H1 (cell line): ENCODE measurements at regions not wholly inside any gene's neighbourhood (a gene's known extent, or its start where the extent isn't known, plus 50 kb on each side); places are given as distances from the start of the nearest gene placed in this dataset.

ENCODE experiments used
- CTCF ChIA-PET: fragments of 300-600 bp; sonication (Branson Sonifier 250); formaldehyde crosslinking; loops from one replicate; lab custom pipeline; 2021; ENCODE audit not compliant: partially characterized antibody; lab: Charles Lee
- POLR2A ChIA-PET: fragments of 300-600 bp; sonication (Branson Sonifier 250); formaldehyde crosslinking; loops from one replicate; lab custom pipeline; 2021; ENCODE audit warnings: inconsistent platforms; ENCODE audit not compliant: partially characterized antibody; lab: Charles Lee
- DNase-seq, 2 experiments: peaks; one replicate each; pipeline versions ENCODE4 v3.0.0 to v3.0.0-alpha.2; 2010 to 2022; ENCODE audit warnings: low spot score in 2 of 2, low read depth in 1 of 2, mixed read lengths in 1 of 2
- FAIRE-seq: peaks from 2 replicates; lab custom pipeline; 2011; peaks lifted over from hg19 to GRCh38; lab: Jason Lieb, UNC
- H2AFZ ChIP-seq: 2 replicates; pipeline ENCODE4 v1.8.1; 2012; ENCODE audit warnings: low read length, inconsistent platforms
- H2AK5ac ChIP-seq: 2 replicates; pipeline ENCODE4 v1.6.1; 2013; ENCODE audit warnings: low read depth, low read length
- H2BK120ac ChIP-seq: replicated peaks from 2 replicates; pipeline ENCODE3; 2013; ENCODE audit warnings: low read depth, low read length, inconsistent platforms
- H2BK12ac ChIP-seq: 2 replicates; pipeline ENCODE4 v1.6.1; 2013; ENCODE audit warnings: low read depth, low read length
- H2BK15ac ChIP-seq: 2 replicates; pipeline ENCODE4 v1.6.1; 2013; ENCODE audit warnings: low read length
- H2BK20ac ChIP-seq: 2 replicates; pipeline ENCODE4 v1.6.1; 2013; ENCODE audit warnings: low read length
- H2BK5ac ChIP-seq: 2 replicates; pipeline ENCODE4 v1.6.1; 2013; ENCODE audit warnings: low read depth, low read length
- H3K14ac ChIP-seq: 2 replicates; pipeline ENCODE4 v1.6.1; 2013; ENCODE audit warnings: inconsistent platforms; ENCODE audit not compliant: insufficient read length
- H3K18ac ChIP-seq: 2 replicates; pipeline ENCODE4 v1.6.1; 2013; ENCODE audit warnings: low read length; ENCODE audit errors: extremely low read depth
- H3K23ac ChIP-seq: 2 replicates; pipeline ENCODE4 v1.6.1; 2013; ENCODE audit warnings: inconsistent platforms; ENCODE audit not compliant: insufficient read length
- H3K23me2 ChIP-seq: 2 replicates; pipeline ENCODE4 v1.6.1; 2013; ENCODE audit warnings: low read depth, low read length
- H3K27ac ChIP-seq: 2 replicates; pipeline ENCODE4 v1.6.1; 2011; ENCODE audit warnings: low read depth, low read length, inconsistent platforms
- H3K27me3 ChIP-seq, 4 experiments: replicated peaks in 1 of 4; 1 replicate in 1 of 4; 2 replicates in 3 of 4; pipeline versions ENCODE4 v1.6.1 to v1.8.1; 2011 to 2013; ENCODE audit warnings: low read length in 3 of 4, mild to moderate bottlenecking in 3 of 4, inconsistent platforms in 2 of 4, mixed read lengths in 2 of 4, moderate library complexity in 1 of 4; ENCODE audit not compliant: control insufficient read depth in 3 of 4, insufficient read depth in 3 of 4; ENCODE audit errors: extremely low read depth in 1 of 4
- H3K36me3 ChIP-seq, 4 experiments: 2 replicates each; pipeline versions ENCODE4 v1.6.1 to v1.8.1; 2011 to 2013; ENCODE audit warnings: mild to moderate bottlenecking in 4 of 4, low read length in 3 of 4, moderate library complexity in 2 of 4, control low read depth in 1 of 4, inconsistent platforms in 1 of 4; ENCODE audit not compliant: insufficient read depth in 4 of 4, control insufficient read depth in 2 of 4
- H3K4ac ChIP-seq: replicated peaks from 2 replicates; pipeline ENCODE3; 2013; ENCODE audit warnings: low read length, low read depth, mixed read lengths, inconsistent platforms; ENCODE audit not compliant: insufficient read length
- H3K4me1 ChIP-seq, 4 experiments: replicated peaks in 1 of 4; 1 replicate in 1 of 4; 2 replicates in 3 of 4; pipeline versions ENCODE4 v1.6.1 to v1.8.1; 2011 to 2013; ENCODE audit warnings: low read length in 3 of 4, inconsistent platforms in 2 of 4, mixed read lengths in 1 of 4; ENCODE audit not compliant: insufficient read depth in 4 of 4, control insufficient read depth in 3 of 4
- H3K4me2 ChIP-seq, 2 experiments: 2 replicates each; pipeline versions ENCODE4 v1.6.1 to v1.8.1; 2011 to 2013; ENCODE audit warnings: low read depth in 2 of 2, low read length in 2 of 2, control low read depth in 1 of 2, inconsistent platforms in 1 of 2, mild to moderate bottlenecking in 1 of 2; ENCODE audit not compliant: insufficient read depth in 1 of 2
- H3K4me3 ChIP-seq, 4 experiments: fragments of 200-600, 300-600 bp in 1 of 4; sonication (generic), shearing (Covaris generic), sonication (Bioruptor Twin) in 1 of 4; 2 replicates each; pipeline versions ENCODE4 v1.5.1 to v1.8.1; 2011 to 2016; ENCODE audit warnings: low read length in 4 of 4, low read depth in 3 of 4, control low read depth in 2 of 4, inconsistent platforms in 2 of 4, mild to moderate bottlenecking in 2 of 4, mixed read lengths in 1 of 4, moderate library complexity in 1 of 4; ENCODE audit not compliant: insufficient read depth in 2 of 4; ENCODE audit errors: extremely low read depth in 1 of 4
- H3K56ac ChIP-seq: replicated peaks from 2 replicates; pipeline ENCODE3; 2013; ENCODE audit warnings: low read depth, mild to moderate bottlenecking, mixed read lengths, low read length, inconsistent platforms; ENCODE audit not compliant: insufficient read length
- H3K79me1 ChIP-seq: 2 replicates; pipeline ENCODE4 v1.6.1; 2013; ENCODE audit warnings: low read depth, low read length, control low read depth
- H3K79me2 ChIP-seq, 2 experiments: 2 replicates each; pipeline versions ENCODE4 v1.6.1 to v1.8.1; 2012 to 2013; ENCODE audit warnings: low read length in 2 of 2, mild to moderate bottlenecking in 2 of 2, inconsistent platforms in 1 of 2; ENCODE audit not compliant: insufficient read depth in 2 of 2, control insufficient read depth in 1 of 2
- H3K9ac ChIP-seq, 4 experiments: replicated peaks in 1 of 4; 1 replicate in 1 of 4; 2 replicates in 3 of 4; pipeline versions ENCODE4 v1.6.1 to v1.8.1; 2011 to 2013; ENCODE audit warnings: low read depth in 3 of 4, low read length in 3 of 4, control low read depth in 2 of 4, mild to moderate bottlenecking in 2 of 4, moderate library complexity in 2 of 4, inconsistent platforms in 1 of 4; ENCODE audit errors: extremely low read depth in 1 of 4
- H3K9me3 ChIP-seq, 2 experiments: 2 replicates each; pipeline versions ENCODE4 v1.6.1 to v1.8.1; 2012 to 2013; ENCODE audit warnings: mild to moderate bottlenecking in 2 of 2, moderate library complexity in 2 of 2, control low read depth in 1 of 2, inconsistent platforms in 1 of 2, low read depth in 1 of 2, low read length in 1 of 2, mixed read lengths in 1 of 2; ENCODE audit not compliant: insufficient read depth in 2 of 2
- H4K20me1 ChIP-seq, 2 experiments: replicated peaks in 1 of 2; 2 replicates each; pipeline versions ENCODE3 to v1.8.1; 2011 to 2013; ENCODE audit warnings: inconsistent platforms in 2 of 2, low read length in 2 of 2, mild to moderate bottlenecking in 1 of 2; ENCODE audit not compliant: insufficient read depth in 2 of 2, control insufficient read depth in 1 of 2
- H4K5ac ChIP-seq: 2 replicates; pipeline ENCODE4 v1.6.1; 2013; ENCODE audit warnings: low read length, low read depth, mixed read lengths, inconsistent platforms; ENCODE audit not compliant: insufficient read length
- H4K8ac ChIP-seq: 2 replicates; pipeline ENCODE4 v1.8.0; 2013; ENCODE audit warnings: mild to moderate bottlenecking, moderate library complexity, low read length, inconsistent platforms; ENCODE audit not compliant: insufficient read depth; ENCODE audit errors: extremely low read depth
- H4K91ac ChIP-seq: replicated peaks from 2 replicates; pipeline ENCODE3; 2013; ENCODE audit warnings: low read length, mixed read lengths, inconsistent platforms; ENCODE audit not compliant: insufficient read length
- CHD1 ChIP-seq: IDR thresholded peaks from 2 replicates; pipeline ENCODE4 v1.6.1; 2012; ENCODE audit warnings: low read depth, low read length, improper control_type of control experiment
- TAF7 ChIP-seq: optimal IDR thresholded peaks from 2 replicates; pipeline ENCODE3; 2011; ENCODE audit warnings: low read depth, mild to moderate bottlenecking, inconsistent platforms, low read length, moderate library complexity, borderline replicate concordance
- WGBS, 2 experiments: shearing (Covaris generic) in 1 of 2; methylation state at CpG; one replicate each; pipeline versions ENCODE4 v1.1.6 to v1.1.7; 2013 to 2015; ENCODE audit warnings: low lambda C conversion rate in 2 of 2, mixed read lengths in 2 of 2, inconsistent platforms in 1 of 2, low coverage in 1 of 2, missing lambda C conversion rate in 1 of 2; ENCODE audit not compliant: insufficient replicate concordance in 2 of 2, insufficient coverage in 1 of 2, insufficient read length in 1 of 2; ENCODE audit errors: extremely low coverage in 1 of 2, missing lambda C conversion rate in 1 of 2; 5-methylcytosine and 5-hydroxymethylcytosine counted together
- TF ChIP-seq, protein P1 (sequence below): IDR thresholded peaks from 2 replicates; pipeline ENCODE4 v1.6.1; 2012; ENCODE audit warnings: inconsistent platforms
- TF ChIP-seq, protein P2 (sequence below): IDR thresholded peaks from 2 replicates; pipeline ENCODE4 v1.6.1; 2012; ENCODE audit warnings: inconsistent platforms

GRCh38 chr15:36506733-36507356 lies 72.6 kb upstream of the CDIN1 start:
- Histone ChIP-seq H4K5ac (no peak overlapping the region), H2BK20ac (no peak overlapping the region), H4K91ac (no peak overlapping the region), H3K23ac (no peak overlapping the region), H3K27me3 (no peaks in the 10 kb centered on the region), H3K36me3 (no peaks in the 10 kb centered on the region), H3K4ac (no peak overlapping the region), H3K9ac (no peak overlapping the region), H2BK120ac (no peak overlapping the region), H3K4me3 (no peak overlapping the region), H3K4me1 (no peaks in the 10 kb centered on the region), H3K79me2 (no peaks in the 10 kb centered on the region), H3K56ac (no peak overlapping the region), H3K18ac (no peak overlapping the region), H4K8ac (no peak overlapping the region), H4K20me1 (no peaks in the 10 kb centered on the region), H2AK5ac (no peak overlapping the region), H3K27ac (no peak overlapping the region), H3K23me2 (no peaks in the 10 kb centered on the region), H3K14ac (no peak overlapping the region), H2BK12ac (no peak overlapping the region), H2AFZ (no peak overlapping the region), H2BK5ac (no peak overlapping the region), H3K9me3 (no peaks in the 10 kb centered on the region), H3K79me1 (no peaks in the 10 kb centered on the region), H2BK15ac (no peak overlapping the region), H3K4me2 (no peak overlapping the region)
- WGBS, 2 experiments = 78% methylated on average over 3 of the region's 3 CpGs; no CpG with 5 or more reads in 1 of the 2 experiments
- DNase-seq (no peak), FAIRE-seq (no peak)
- CTCF ChIA-PET = no interaction called here
- POLR2A ChIA-PET = no interaction called here
- TF ChIP-seq, protein P1, sequence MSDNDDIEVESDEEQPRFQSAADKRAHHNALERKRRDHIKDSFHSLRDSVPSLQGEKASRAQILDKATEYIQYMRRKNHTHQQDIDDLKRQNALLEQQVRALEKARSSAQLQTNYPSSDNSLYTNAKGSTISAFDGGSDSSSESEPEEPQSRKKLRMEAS = no peak
- TF ChIP-seq CHD1 (no peak), TAF7 (no peak)
- TF ChIP-seq, protein P2, sequence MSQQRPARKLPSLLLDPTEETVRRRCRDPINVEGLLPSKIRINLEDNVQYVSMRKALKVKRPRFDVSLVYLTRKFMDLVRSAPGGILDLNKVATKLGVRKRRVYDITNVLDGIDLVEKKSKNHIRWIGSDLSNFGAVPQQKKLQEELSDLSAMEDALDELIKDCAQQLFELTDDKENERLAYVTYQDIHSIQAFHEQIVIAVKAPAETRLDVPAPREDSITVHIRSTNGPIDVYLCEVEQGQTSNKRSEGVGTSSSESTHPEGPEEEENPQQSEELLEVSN = no peak
